Hepatocyte (in vitro differentiated cells): ENCODE measurements at regions not wholly inside any gene's neighbourhood (a gene's known extent, or its start where the extent isn't known, plus 50 kb on each side); places are given as distances from the start of the nearest gene placed in this dataset.

Experiments
- DNase-seq: peaks from one replicate; pipeline ENCODE4 v3.0.0-alpha.2; 2016; ENCODE audit warnings: low spot score
- H2AFZ ChIP-seq: fragments of 200-600 bp; sonication (generic); 2 replicates; pipeline ENCODE4 v1.6.0; 2016; ENCODE audit warnings: antibody characterized with exemption, mild to moderate bottlenecking
- H3K27ac ChIP-seq: fragments of 200-600 bp; sonication (generic); 2 replicates; pipeline ENCODE4 v1.5.1; 2016; ENCODE audit warnings: mild to moderate bottlenecking
- H3K27me3 ChIP-seq: fragments of 200-600 bp; sonication (generic); 2 replicates; pipeline ENCODE4 v1.6.1; 2016
- H3K36me3 ChIP-seq: fragments of 200-600 bp; sonication (generic); replicated peaks from 2 replicates; pipeline ENCODE4 v1.5.1; 2016; ENCODE audit warnings: low read depth; ENCODE audit not compliant: insufficient read depth
- H3K4me1 ChIP-seq: fragments of 200-600 bp; sonication (generic); 2 replicates; pipeline ENCODE4 v1.5.1; 2016; ENCODE audit warnings: mild to moderate bottlenecking, moderate library complexity; ENCODE audit not compliant: insufficient read depth
- H3K4me2 ChIP-seq: fragments of 200-600 bp; sonication (generic); 2 replicates; pipeline ENCODE4 v1.6.0; 2016
- H3K4me3 ChIP-seq: fragments of 200-600 bp; sonication (generic); 2 replicates; pipeline ENCODE4 v1.5.1; 2016; ENCODE audit warnings: mild to moderate bottlenecking
- H3K79me2 ChIP-seq: fragments of 200-600 bp; sonication (generic); 2 replicates; pipeline ENCODE4 v1.6.0; 2017; ENCODE audit warnings: mild to moderate bottlenecking
- H3K9me2 ChIP-seq: fragments of 200-600 bp; sonication (generic); replicated peaks from 2 replicates; pipeline ENCODE4 v1.6.0; 2017; ENCODE audit warnings: mild to moderate bottlenecking; ENCODE audit not compliant: insufficient read depth
- H3K9me3 ChIP-seq: fragments of 200-600 bp; sonication (generic); 2 replicates; pipeline ENCODE4 v1.5.1; 2016; ENCODE audit warnings: low read depth, mild to moderate bottlenecking
- H4K20me1 ChIP-seq: fragments of 200-600 bp; sonication (generic); 2 replicates; pipeline ENCODE4 v1.6.0; 2016; ENCODE audit warnings: mild to moderate bottlenecking; ENCODE audit not compliant: insufficient read depth, poor library complexity, severe bottlenecking
- CTCF ChIP-seq: fragments of 200-600 bp; sonication (generic); IDR thresholded peaks from 2 replicates; pipeline ENCODE4 v1.5.1; 2016; ENCODE audit warnings: antibody characterized with exemption, mild to moderate bottlenecking; ENCODE audit not compliant: poor library complexity
- EZH2 ChIP-seq: fragments of 200-600 bp; sonication (generic); IDR thresholded peaks from 2 replicates; pipeline ENCODE4 v1.6.1; 2016; ENCODE audit warnings: antibody characterized with exemption, mild to moderate bottlenecking, borderline replicate concordance
- EZH2phosphoT487 ChIP-seq: fragments of 200-600 bp; sonication (generic); IDR thresholded peaks from one replicate; pipeline ENCODE4 v1.6.1; 2018; ENCODE audit warnings: antibody characterized with exemption, mild to moderate bottlenecking, low read depth, moderate library complexity; ENCODE audit not compliant: unreplicated experiment, severe bottlenecking
- WGBS: methylation state at CpG from one replicate; pipeline ENCODE4 v1.1.6; 2016; ENCODE audit warnings: low lambda C conversion rate; ENCODE audit errors: missing lambda C conversion rate; 5-methylcytosine and 5-hydroxymethylcytosine counted together

GRCh38 chr5:96067894-96068614 is 106.4 kb upstream of the ELL2 start:
- Histone ChIP-seq H3K36me3 (no peaks in the 10 kb centered on the region), H3K79me2 (no peaks in the 10 kb centered on the region), H3K4me2 (no peak overlapping the region), H3K9me3 (no peaks in the 10 kb centered on the region), H3K9me2 (no peaks in the 10 kb centered on the region), H2AFZ (no peak overlapping the region), H3K27ac (peak overlapping the region; percentile 59), H3K27me3 (no peaks in the 10 kb centered on the region), H3K4me3 (no peak overlapping the region), H4K20me1 (no peaks in the 10 kb centered on the region), H3K4me1 (peaks cover 19% of the 10 kb centered on the region)
- WGBS, result 57% methylated on average over 6 of the region's 6 CpGs
- TF ChIP-seq CTCF (no peak), EZH2 (no peak), EZH2phosphoT487 (no peak)
- peak; percentile 72 for DNase-seq

- H4K20me1 ChIP-seq, result no peaks in the 10 kb centered on the region
- peaks cover 19% of the 10 kb centered on the region for H3K4me1 ChIP-seq
- H3K27ac ChIP-seq, result peak overlapping the region; percentile 59
- TF ChIP-seq EZH2, result no peak
- TF ChIP-seq CTCF, result no peak
- H3K36me3 ChIP-seq, result no peaks in the 10 kb centered on the region
- H3K4me2 ChIP-seq, result no peak overlapping the region
- H2AFZ ChIP-seq, result no peak overlapping the region
- H3K79me2 ChIP-seq, result no peaks in the 10 kb centered on the region
- H3K9me2 ChIP-seq, result no peaks in the 10 kb centered on the region
- WGBS, result 91% methylated on average over 1 of the region's 1 CpG
- no peak for DNase-seq
- no peaks in the 10 kb centered on the region for H3K27me3 ChIP-seq
- no peak overlapping the region for H3K4me3 ChIP-seq
- H3K9me3 ChIP-seq, result no peaks in the 10 kb centered on the region
These were observed 105.6 kb upstream of the ELL2 start for GRCh38 chr5:96067251-96067650.

GRCh38 chr5:96066386-96066719 is 104.7 kb upstream of the ELL2 start:
- H3K36me3 ChIP-seq, result no peaks in the 10 kb centered on the region
- TF ChIP-seq EZH2 (no peak), EZH2phosphoT487 (no peak), CTCF (no peak)
- H3K79me2 ChIP-seq, result no peaks in the 10 kb centered on the region
- no peaks in the 10 kb centered on the region for H3K9me3 ChIP-seq
- WGBS, result 53% methylated on average over 1 of the region's 1 CpG
- H3K4me3 ChIP-seq, result no peak overlapping the region
- H3K4me2 ChIP-seq, result peak overlapping the region; percentile 10
- H3K4me1 ChIP-seq, result peaks cover 19% of the 10 kb centered on the region
- no peaks in the 10 kb centered on the region for H4K20me1 ChIP-seq
- no peaks in the 10 kb centered on the region for H3K27me3 ChIP-seq
- no peak overlapping the region for H2AFZ ChIP-seq
- peak overlapping the region; percentile 50 for H3K27ac ChIP-seq
- no peaks in the 10 kb centered on the region for H3K9me2 ChIP-seq
- DNase-seq, result no peak
